ENCODE measurements at regions not wholly inside any gene's neighbourhood (a gene's known extent, or its start where the extent isn't known, plus 50 kb on each side); places are given as distances from the start of the nearest gene placed in this dataset.
"Not testable (repeated sequence)": the region's sequence is repeated elsewhere in the genome, so short reads cannot be mapped to it uniquely, and the experiment has no call there.

GRCh38 chr7:42543953-42544352, 306.9 kb upstream of the GLI3 start:
- Mint-ChIP-seq H3K27ac (ENCODE audit: unreplicated experiment) (no peak overlapping the region), H3K4me1 (no peaks in the 10 kb centered on the region), H3K4me3 (no peak overlapping the region), H3K9me3 (peaks cover 15% of the 10 kb centered on the region), H3K27me3 (ENCODE audit: low read depth) (no peaks in the 10 kb centered on the region), H3K36me3 (ENCODE audit: low read depth) (peaks cover 23% of the 10 kb centered on the region)
- DNase-seq (ENCODE audit: low read depth, low spot score), result no peak
- no peak for TF ChIP-seq CTCF (conservative IDR thresholded peaks at IDR 0.05)

- DNase-seq (ENCODE audit: low read depth, low spot score); H3K4me1 Mint-ChIP-seq; H3K4me3 Mint-ChIP-seq; H3K27ac Mint-ChIP-seq (ENCODE audit: unreplicated experiment); H3K27me3 Mint-ChIP-seq (ENCODE audit: low read depth): not testable (repeated sequence)
- Mint-ChIP-seq H3K36me3 (ENCODE audit: low read depth) (peaks cover 19% of the 10 kb centered on the region), H3K9me3 (peaks cover 13% of the 10 kb centered on the region)
Measured at GRCh38 chr7:42542446-42542845, 305.4 kb upstream of the GLI3 start.

- Mint-ChIP-seq H3K9me3 (peaks cover 22% of the 10 kb centered on the region), H3K36me3 (ENCODE audit: low read depth) (peaks cover 26% of the 10 kb centered on the region), H3K27me3 (ENCODE audit: low read depth) (no peaks in the 10 kb centered on the region), H3K4me1 (no peaks in the 10 kb centered on the region), H3K27ac (ENCODE audit: unreplicated experiment) (no peak overlapping the region), H3K4me3 (no peak overlapping the region)
- DNase-seq (ENCODE audit: low read depth, low spot score), result no peak
- TF ChIP-seq CTCF (conservative IDR thresholded peaks at IDR 0.05), result no peak
Measured at GRCh38 chr7:42534441-42534840, 297.4 kb upstream of the GLI3 start.

GRCh38 chr7:42527004-42527403, 290.0 kb upstream of the GLI3 start:
- no peak for DNase-seq (ENCODE audit: low read depth, low spot score)
- H3K4me1 Mint-ChIP-seq, result peaks cover 8% of the 10 kb centered on the region
- peaks cover 22% of the 10 kb centered on the region for H3K36me3 Mint-ChIP-seq (ENCODE audit: low read depth)
- H3K9me3 Mint-ChIP-seq, result peaks cover 18% of the 10 kb centered on the region
- H3K4me3 Mint-ChIP-seq, result no peak overlapping the region
- H3K27ac Mint-ChIP-seq (ENCODE audit: unreplicated experiment), result no peak overlapping the region
- TF ChIP-seq CTCF (conservative IDR thresholded peaks at IDR 0.05), result no peak
- H3K27me3 Mint-ChIP-seq (ENCODE audit: low read depth), result no peaks in the 10 kb centered on the region

GRCh38 chr7:42522227-42522991, 285.4 kb upstream of the GLI3 start:
- TF ChIP-seq CTCF (conservative IDR thresholded peaks at IDR 0.05), result no peak
- H3K4me3 Mint-ChIP-seq, result no peak overlapping the region
- no peak overlapping the region for H3K27ac Mint-ChIP-seq (ENCODE audit: unreplicated experiment)
- no peaks in the 10 kb centered on the region for H3K27me3 Mint-ChIP-seq (ENCODE audit: low read depth)
- H3K36me3 Mint-ChIP-seq (ENCODE audit: low read depth), result peaks cover 7% of the 10 kb centered on the region
- H3K9me3 Mint-ChIP-seq, result peaks cover 9% of the 10 kb centered on the region
- DNase-seq (ENCODE audit: low read depth, low spot score), result peak; percentile 6
- H3K4me1 Mint-ChIP-seq, result peaks cover 8% of the 10 kb centered on the region

GRCh38 chr7:42511027-42511426, 274.0 kb upstream of the GLI3 start:
- H3K4me3 Mint-ChIP-seq, result no peak overlapping the region
- TF ChIP-seq CTCF (conservative IDR thresholded peaks at IDR 0.05), result no peak
- no peaks in the 10 kb centered on the region for H3K36me3 Mint-ChIP-seq (ENCODE audit: low read depth)
- no peaks in the 10 kb centered on the region for H3K4me1 Mint-ChIP-seq
- no peaks in the 10 kb centered on the region for H3K27me3 Mint-ChIP-seq (ENCODE audit: low read depth)
- no peak for DNase-seq (ENCODE audit: low read depth, low spot score)
- no peak overlapping the region for H3K27ac Mint-ChIP-seq (ENCODE audit: unreplicated experiment)
- no peaks in the 10 kb centered on the region for H3K9me3 Mint-ChIP-seq
